ENCODE measurements at regions not wholly inside any gene's neighbourhood (a gene's known extent, or its start where the extent isn't known, plus 50 kb on each side); places are given as distances from the start of the nearest gene placed in this dataset.

DNA sequence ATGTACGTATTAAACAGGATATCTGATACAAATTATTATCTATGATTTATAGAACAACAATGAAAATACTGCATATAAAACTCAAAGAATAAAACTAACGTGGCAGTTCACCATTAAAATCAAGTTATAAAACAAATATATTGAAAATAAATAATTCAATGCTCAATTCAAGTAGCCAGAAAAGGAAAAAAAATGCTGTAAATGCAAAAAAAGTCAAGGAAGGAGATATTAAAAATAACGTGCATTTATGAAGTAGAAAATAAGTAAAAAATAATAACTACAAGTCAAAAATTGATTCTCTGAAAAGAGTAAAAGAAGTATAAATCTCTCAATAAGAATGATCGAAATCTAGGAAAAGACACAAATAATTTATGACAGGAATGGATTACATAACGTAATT lies 460.5 kb upstream of the CD180 start:
- no peak overlapping the region for H4K5ac ChIP-seq (ENCODE audit: insufficient read length, low read depth, low read length)
- no peak overlapping the region for H3K4me3 Mint-ChIP-seq
- H2BK20ac ChIP-seq (ENCODE audit: low read depth, low read length, poor library complexity, severe bottlenecking): no peak overlapping the region

More for the DNA sequence above, 460.5 kb upstream of the CD180 start:
- no CpG with 5 or more reads among the region's 5 CpGs for WGBS (ENCODE audit: extremely low coverage, insufficient read length, low lambda C conversion rate)
- Histone ChIP-seq H3K9ac (ENCODE audit: extremely low read depth, insufficient read length, low read length) (no peak overlapping the region), H3K27ac (ENCODE audit: insufficient read length, low read depth, low read length) (no peak overlapping the region), H3K9me3 (ENCODE audit: control insufficient read depth, low read depth, low read length) (no peaks in the 10 kb centered on the region), H4K91ac (ENCODE audit: insufficient read length, low read depth, low read length) (no peak overlapping the region), H3K4me1 (ENCODE audit: insufficient read depth, low read length) (no peaks in the 10 kb centered on the region), H3K79me1 (ENCODE audit: insufficient read depth, low read depth, low read length, poor library complexity, severe bottlenecking) (no peaks in the 10 kb centered on the region), H2BK12ac (ENCODE audit: insufficient read length, low read depth, low read length) (no peak overlapping the region), H3K79me2 (ENCODE audit: insufficient read depth, low read length) (no peaks in the 10 kb centered on the region), H3K23ac (ENCODE audit: insufficient read length, low read depth, low read length) (no peak overlapping the region), H4K8ac (replicated peaks; ENCODE audit: insufficient read length, low read depth, low read length) (no peak overlapping the region), H3K4ac (ENCODE audit: low read depth, low read length) (no peak overlapping the region), H4K20me1 (ENCODE audit: control insufficient read depth, insufficient read depth, insufficient read length) (no peaks in the 10 kb centered on the region), H3K4me2 (ENCODE audit: insufficient read depth, insufficient read length, low read length) (no peak overlapping the region), H3K18ac (ENCODE audit: insufficient read length, low read depth, low read length) (no peak overlapping the region), H2AK5ac (ENCODE audit: insufficient read length, low read length) (no peak overlapping the region), H2BK15ac (ENCODE audit: low read depth, low read length) (no peak overlapping the region), H2BK5ac (ENCODE audit: insufficient read length, low read length) (no peak overlapping the region), H2AFZ (ENCODE audit: low read length) (no peak overlapping the region), H3T11ph (ENCODE audit: low read length) (no peak overlapping the region), H3K27me3 (ENCODE audit: insufficient read depth, low read length) (no peaks in the 10 kb centered on the region), H3K23me2 (ENCODE audit: insufficient read length, low read depth, low read length, poor library complexity, severe bottlenecking) (no peaks in the 10 kb centered on the region), H2BK120ac (ENCODE audit: low read depth, low read length, poor library complexity, severe bottlenecking) (no peak overlapping the region), H3K56ac (ENCODE audit: insufficient read length, low read depth, low read length) (no peak overlapping the region), H3K14ac (ENCODE audit: insufficient read depth, low read length) (no peak overlapping the region)
- TF ChIP-seq, protein P1, sequence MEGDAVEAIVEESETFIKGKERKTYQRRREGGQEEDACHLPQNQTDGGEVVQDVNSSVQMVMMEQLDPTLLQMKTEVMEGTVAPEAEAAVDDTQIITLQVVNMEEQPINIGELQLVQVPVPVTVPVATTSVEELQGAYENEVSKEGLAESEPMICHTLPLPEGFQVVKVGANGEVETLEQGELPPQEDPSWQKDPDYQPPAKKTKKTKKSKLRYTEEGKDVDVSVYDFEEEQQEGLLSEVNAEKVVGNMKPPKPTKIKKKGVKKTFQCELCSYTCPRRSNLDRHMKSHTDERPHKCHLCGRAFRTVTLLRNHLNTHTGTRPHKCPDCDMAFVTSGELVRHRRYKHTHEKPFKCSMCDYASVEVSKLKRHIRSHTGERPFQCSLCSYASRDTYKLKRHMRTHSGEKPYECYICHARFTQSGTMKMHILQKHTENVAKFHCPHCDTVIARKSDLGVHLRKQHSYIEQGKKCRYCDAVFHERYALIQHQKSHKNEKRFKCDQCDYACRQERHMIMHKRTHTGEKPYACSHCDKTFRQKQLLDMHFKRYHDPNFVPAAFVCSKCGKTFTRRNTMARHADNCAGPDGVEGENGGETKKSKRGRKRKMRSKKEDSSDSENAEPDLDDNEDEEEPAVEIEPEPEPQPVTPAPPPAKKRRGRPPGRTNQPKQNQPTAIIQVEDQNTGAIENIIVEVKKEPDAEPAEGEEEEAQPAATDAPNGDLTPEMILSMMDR (conservative IDR thresholded peaks at IDR 0.05): no peak
- H3K36me3 Mint-ChIP-seq (ENCODE audit: insufficient read depth in 1 of 3, low read depth in 3 of 3): peaks cover 0 to 4% (median 0%) of the 10 kb centered on the region in 3 experiments; a peak in 2 of 7 replicates
- H3K27ac Mint-ChIP-seq: no peak overlapping the region
- peaks cover 3 to 14% of the 10 kb centered on the region in 2 experiments; a peak in 3 of 4 replicates for H3K4me1 Mint-ChIP-seq
- H3K27me3 Mint-ChIP-seq (ENCODE audit: low read depth): no peaks in the 10 kb centered on the region
- H3K9me3 Mint-ChIP-seq: peaks cover 3 to 7% of the 10 kb centered on the region in 2 experiments; a peak in 1 of 5 replicates
- no peak for DNase-seq
